Endothelial cell (in vitro differentiated cells): ENCODE measurements at regions not wholly inside any gene's neighbourhood (a gene's known extent, or its start where the extent isn't known, plus 50 kb on each side); places are given as distances from the start of the nearest gene placed in this dataset.
A peak's percentile ranks its signal among the peaks of the same experiment; 100 is the strongest.

Source experiments
- DNase-seq: peaks from one replicate; pipeline ENCODE4 v3.0.0; 2021; ENCODE audit warnings: low spot score
- H3K27ac Mint-ChIP-seq: one replicate; pipeline ENCODE4 v1.8.0; 2021; ENCODE audit warnings: mixed read lengths, inconsistent platforms; ENCODE audit not compliant: unreplicated experiment
- H3K27me3 Mint-ChIP-seq: one replicate; pipeline ENCODE4 v1.8.0; 2021; ENCODE audit warnings: mild to moderate bottlenecking, moderate library complexity, mixed read lengths, inconsistent platforms; ENCODE audit not compliant: unreplicated experiment
- H3K36me3 Mint-ChIP-seq: one replicate; pipeline ENCODE4 v1.8.0; 2021; ENCODE audit warnings: mild to moderate bottlenecking, low read depth, mixed read lengths, inconsistent platforms; ENCODE audit not compliant: unreplicated experiment
- H3K4me1 Mint-ChIP-seq: one replicate; pipeline ENCODE4 v1.8.0; 2021; ENCODE audit warnings: mild to moderate bottlenecking, mixed read lengths, inconsistent platforms; ENCODE audit not compliant: unreplicated experiment
- H3K4me3 Mint-ChIP-seq: one replicate; pipeline ENCODE4 v1.8.0; 2021; ENCODE audit warnings: mild to moderate bottlenecking, mixed read lengths, inconsistent platforms; ENCODE audit not compliant: unreplicated experiment
- H3K9me3 Mint-ChIP-seq: one replicate; pipeline ENCODE4 v1.8.0; 2021; ENCODE audit warnings: mixed read lengths, inconsistent platforms; ENCODE audit not compliant: unreplicated experiment
- CTCF ChIP-seq: fragments of 200-600 bp; sonication (generic); IDR thresholded peaks from one replicate; pipeline ENCODE4 v1.5.0; 2021; ENCODE audit warnings: antibody characterized with exemption; ENCODE audit not compliant: unreplicated experiment

- DNase-seq, result no peak
- Mint-ChIP-seq H3K4me1 (peaks cover 39% of the 10 kb centered on the region), H3K9me3 (no peaks in the 10 kb centered on the region), H3K36me3 (no peaks in the 10 kb centered on the region), H3K27ac (no peak overlapping the region), H3K27me3 (no peaks in the 10 kb centered on the region), H3K4me3 (no peak overlapping the region)
- no peak for TF ChIP-seq CTCF
These were observed 155.5 kb upstream of the DST start for GRCh38 chr6:56798163-56798562.

- Mint-ChIP-seq H3K36me3 (no peaks in the 10 kb centered on the region), H3K9me3 (no peaks in the 10 kb centered on the region), H3K4me3 (peak overlapping the region; percentile 17), H3K4me1 (peaks cover 34% of the 10 kb centered on the region), H3K27ac (no peak overlapping the region), H3K27me3 (no peaks in the 10 kb centered on the region)
- TF ChIP-seq CTCF, result no peak
- no peak for DNase-seq
These were observed 153.5 kb upstream of the DST start for GRCh38 chr6:56796196-56796532.

GRCh38 chr6:56795466-56796195 lies 152.9 kb upstream of the DST start:
- Mint-ChIP-seq H3K27ac (peak overlapping the region; percentile 20), H3K36me3 (no peaks in the 10 kb centered on the region), H3K4me3 (no peak overlapping the region), H3K9me3 (no peaks in the 10 kb centered on the region), H3K4me1 (peaks cover 37% of the 10 kb centered on the region), H3K27me3 (peaks cover 1% of the 10 kb centered on the region)
- no peak for TF ChIP-seq CTCF
- DNase-seq, result no peak

- H3K4me3 Mint-ChIP-seq, result no peak overlapping the region
- peaks cover 1% of the 10 kb centered on the region for H3K27me3 Mint-ChIP-seq
- TF ChIP-seq CTCF, result no peak
- no peaks in the 10 kb centered on the region for H3K9me3 Mint-ChIP-seq
- no peak for DNase-seq
- peaks cover 49% of the 10 kb centered on the region for H3K4me1 Mint-ChIP-seq
- H3K36me3 Mint-ChIP-seq, result no peaks in the 10 kb centered on the region
- H3K27ac Mint-ChIP-seq, result no peak overlapping the region
These were observed 151.7 kb upstream of the DST start for GRCh38 chr6:56794421-56794820.

GRCh38 chr6:56793938-56794337 lies 151.2 kb upstream of the DST start:
- H3K27ac Mint-ChIP-seq, result no peak overlapping the region
- DNase-seq, result no peak
- no peak for TF ChIP-seq CTCF
- peaks cover 49% of the 10 kb centered on the region for H3K4me1 Mint-ChIP-seq
- no peaks in the 10 kb centered on the region for H3K36me3 Mint-ChIP-seq
- no peak overlapping the region for H3K4me3 Mint-ChIP-seq
- no peaks in the 10 kb centered on the region for H3K9me3 Mint-ChIP-seq
- peaks cover 1% of the 10 kb centered on the region for H3K27me3 Mint-ChIP-seq
